Esophagus (tissue), 2 donors: ENCODE measurements at regions not wholly inside any gene's neighbourhood (a gene's known extent, or its start where the extent isn't known, plus 50 kb on each side); places are given as distances from the start of the nearest gene placed in this dataset.
"Not testable (repeated sequence)": the region's sequence is repeated elsewhere in the genome, so short reads cannot be mapped to it uniquely, and the experiment has no call there.

Experiments
- H3K27ac ChIP-seq, 2 donors: one replicate each; pipeline ENCODE4 v1.5.1; 2013; ENCODE audit warnings: low read depth in 2 of 2, mild to moderate bottlenecking in 2 of 2, inconsistent platforms in 1 of 2, low read length in 1 of 2, moderate library complexity in 1 of 2
- H3K27me3 ChIP-seq, 2 donors: one replicate each; pipeline ENCODE4 v1.6.1; 2013; ENCODE audit warnings: low read length in 2 of 2, control low read depth in 1 of 2, mild to moderate bottlenecking in 1 of 2; ENCODE audit not compliant: insufficient read depth in 2 of 2, control insufficient read depth in 1 of 2
- H3K36me3 ChIP-seq, 2 donors: one replicate each; pipeline ENCODE4 v1.6.1; 2013; ENCODE audit warnings: low read length in 1 of 2; ENCODE audit not compliant: control insufficient read depth in 2 of 2, insufficient read depth in 2 of 2
- H3K4me1 ChIP-seq, 2 donors: one replicate each; pipeline ENCODE4 v1.6.1; 2013; ENCODE audit warnings: low read length in 1 of 2; ENCODE audit not compliant: control insufficient read depth in 2 of 2, insufficient read depth in 2 of 2
- H3K4me3 ChIP-seq, 2 donors: one replicate each; pipeline ENCODE4 v1.5.1; 2013; ENCODE audit warnings: low read length in 2 of 2, mild to moderate bottlenecking in 2 of 2, low read depth in 1 of 2, moderate library complexity in 1 of 2
- H3K9me3 ChIP-seq, 2 donors: one replicate each; pipeline ENCODE4 v1.6.1; 2013; ENCODE audit warnings: mild to moderate bottlenecking in 2 of 2, low read depth in 1 of 2, low read length in 1 of 2, moderate library complexity in 1 of 2; ENCODE audit not compliant: control insufficient read depth in 2 of 2, insufficient read depth in 1 of 2
- WGBS, 2 donors: extraction: QIAGEN DNeasy Blood & Tissue Kit; methylation state at CpG; one replicate each; pipeline ENCODE4 v1.1.7; 2013; 5-methylcytosine and 5-hydroxymethylcytosine counted together
- donor health status: healthy with polysubstance abuse.
- donor health status: Bipolar disorder and iron deficiency.

DNA sequence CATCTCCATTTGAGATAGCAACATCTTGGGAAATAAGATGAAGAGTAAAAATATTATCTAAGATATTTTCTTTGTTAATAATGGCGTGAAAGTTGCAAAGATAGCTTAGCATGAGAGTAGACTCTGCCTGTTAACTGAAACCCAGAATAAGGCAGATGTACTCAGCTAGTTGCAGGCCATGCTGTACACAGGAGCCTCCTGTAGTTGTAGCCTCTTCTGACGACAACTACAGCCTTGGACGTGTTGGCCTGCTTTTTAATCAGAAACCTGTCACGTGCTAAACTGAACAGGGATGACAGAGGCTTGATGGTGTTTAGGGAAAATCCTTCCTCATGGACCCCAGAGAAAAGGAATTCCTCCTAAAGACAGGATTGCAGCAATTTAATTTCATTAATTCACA, 155.1 kb upstream of the TMEM229A start:
- H3K4me1 ChIP-seq, result no peaks in the 10 kb centered on the region
- no peak overlapping the region for H3K27ac ChIP-seq
- no peaks in the 10 kb centered on the region for H3K9me3 ChIP-seq
- 67 to 75% methylated on average over 4 of the region's 4 CpGs for WGBS, 2 donors
- H3K4me3 ChIP-seq, result no peak overlapping the region
- no peaks in the 10 kb centered on the region for H3K27me3 ChIP-seq
- H3K36me3 ChIP-seq, result no peaks in the 10 kb centered on the region

DNA sequence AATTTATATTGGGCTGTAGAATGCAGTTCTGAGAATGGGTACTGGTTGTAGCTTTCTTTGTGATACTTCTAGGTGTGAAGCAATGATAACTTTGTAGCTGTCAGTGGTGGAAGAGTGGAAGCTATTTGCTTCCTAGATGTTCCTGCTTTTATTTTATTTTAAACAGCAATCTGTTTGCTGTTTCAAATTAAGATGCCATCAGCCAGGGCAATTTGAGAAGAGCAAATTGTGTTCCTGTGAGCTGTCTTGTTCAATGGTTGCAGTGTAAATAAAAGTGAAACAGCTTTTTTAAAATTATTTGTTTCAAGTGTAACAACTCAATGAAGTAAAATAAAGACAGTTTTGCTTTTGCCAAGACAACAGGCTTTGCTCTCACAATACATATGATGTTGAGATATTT, 150.8 kb upstream of the TMEM229A start:
- Histone ChIP-seq H3K4me3 (no peak overlapping the region), H3K36me3 (no peaks in the 10 kb centered on the region), H3K27ac (no peak overlapping the region), H3K9me3 (no peaks in the 10 kb centered on the region), H3K4me1 (no peaks in the 10 kb centered on the region), H3K27me3 (no peaks in the 10 kb centered on the region)

DNA sequence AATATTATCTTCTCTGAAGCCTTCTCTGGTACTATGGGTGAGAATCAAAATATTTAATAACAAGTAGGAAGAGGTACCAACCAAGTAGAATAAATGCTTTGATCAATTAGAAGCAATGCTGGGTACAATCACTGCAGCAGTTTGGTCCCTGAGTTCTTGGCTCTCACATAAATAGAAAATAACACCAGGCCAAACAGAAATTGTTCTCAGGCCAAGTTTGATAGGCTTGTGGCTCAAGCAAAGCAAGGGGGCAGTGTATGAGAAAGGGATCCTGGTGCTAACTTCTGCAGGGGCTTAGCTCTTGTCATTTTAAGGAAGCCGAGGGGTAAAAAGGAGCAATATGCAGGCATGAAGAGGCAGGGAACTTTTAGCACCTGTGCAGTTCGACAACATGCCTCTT, 146.8 kb upstream of the TMEM229A start:
- Histone ChIP-seq H3K27ac (no peak overlapping the region), H3K36me3 (no peaks in the 10 kb centered on the region), H3K9me3 (no peaks in the 10 kb centered on the region), H3K27me3 (no peaks in the 10 kb centered on the region), H3K4me1 (no peaks in the 10 kb centered on the region), H3K4me3 (no peak overlapping the region)
- 87 to 88% methylated on average over 2 of the region's 2 CpGs for WGBS, 2 donors

DNA sequence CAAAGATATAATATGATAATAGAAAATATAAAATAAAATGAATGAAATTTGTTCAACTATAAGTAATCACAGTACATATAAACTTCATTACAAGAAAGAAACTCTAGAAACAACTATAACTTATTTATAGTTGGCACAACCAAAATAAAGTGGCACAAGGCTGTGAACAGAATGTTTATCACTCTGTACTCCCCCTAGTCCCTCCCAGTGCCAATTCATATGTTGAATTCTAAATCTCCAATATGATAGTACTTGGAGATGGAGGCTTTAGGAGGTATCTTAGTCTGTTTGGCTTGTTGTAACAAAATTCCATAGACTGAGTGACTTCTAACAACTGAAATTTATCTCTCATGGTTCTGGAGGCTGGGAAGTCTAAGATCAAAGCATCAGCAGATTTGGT, 145.0 kb upstream of the TMEM229A start:
- Histone ChIP-seq H3K4me1 (no peaks in the 10 kb centered on the region), H3K4me3 (no peak overlapping the region), H3K27ac (no peak overlapping the region)

DNA sequence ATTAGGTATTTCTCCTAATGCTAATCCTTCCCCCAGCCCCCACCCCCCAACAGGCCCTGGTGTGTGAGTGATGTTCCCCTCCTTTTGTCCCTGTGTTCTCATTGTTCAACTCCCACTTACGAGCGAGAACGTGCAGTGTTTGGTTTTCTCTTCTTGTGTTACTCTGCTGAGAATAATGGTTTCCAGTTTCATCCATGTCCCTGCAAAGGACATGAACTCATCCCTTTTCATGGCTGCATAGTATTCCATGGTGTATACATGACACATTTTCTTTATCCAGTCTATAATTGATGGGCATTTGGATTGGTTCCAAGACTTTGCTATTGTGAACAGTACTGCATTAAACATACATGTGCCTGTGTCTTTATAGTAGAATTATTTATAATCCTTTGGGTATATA, 138.9 kb upstream of the TMEM229A start:
- not testable (repeated sequence) for H3K36me3 ChIP-seq, H3K4me1 ChIP-seq, H3K9me3 ChIP-seq, H3K27ac ChIP-seq, H3K27me3 ChIP-seq, H3K4me3 ChIP-seq
- WGBS, 2 donors, result 93 to 97% methylated on average over 3 of the region's 3 CpGs

More for the DNA sequence above, 145.0 kb upstream of the TMEM229A start:
- Histone ChIP-seq H3K36me3 (no peaks in the 10 kb centered on the region), H3K9me3 (no peaks in the 10 kb centered on the region), H3K27me3 (no peaks in the 10 kb centered on the region)

DNA sequence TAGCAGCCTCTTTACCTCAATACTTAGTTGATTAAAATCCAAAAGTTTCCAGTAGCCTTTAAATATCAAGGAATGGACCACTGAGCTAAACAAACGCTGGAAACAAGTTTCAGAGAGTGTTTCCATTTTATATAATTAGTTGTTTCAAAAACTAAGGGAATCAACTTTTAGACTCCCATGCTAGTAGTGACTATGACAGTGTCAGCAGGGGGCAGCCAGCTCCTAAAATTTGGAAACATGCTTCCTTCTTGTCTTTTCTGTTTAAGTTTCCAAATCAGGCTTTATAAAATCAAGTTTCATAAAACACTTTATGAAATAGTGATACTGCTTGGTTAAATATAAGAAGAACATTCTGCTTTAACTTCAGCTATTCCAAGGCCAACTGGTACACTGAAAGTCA, 138.2 kb upstream of the TMEM229A start:
- no peaks in the 10 kb centered on the region for H3K4me1 ChIP-seq
- no peak overlapping the region for H3K27ac ChIP-seq
- WGBS, 2 donors, result 34 to 45% methylated on average over 1 of the region's 1 CpG
- no peaks in the 10 kb centered on the region for H3K9me3 ChIP-seq
- no peak overlapping the region for H3K4me3 ChIP-seq
- H3K36me3 ChIP-seq, result no peaks in the 10 kb centered on the region
- no peaks in the 10 kb centered on the region for H3K27me3 ChIP-seq

DNA sequence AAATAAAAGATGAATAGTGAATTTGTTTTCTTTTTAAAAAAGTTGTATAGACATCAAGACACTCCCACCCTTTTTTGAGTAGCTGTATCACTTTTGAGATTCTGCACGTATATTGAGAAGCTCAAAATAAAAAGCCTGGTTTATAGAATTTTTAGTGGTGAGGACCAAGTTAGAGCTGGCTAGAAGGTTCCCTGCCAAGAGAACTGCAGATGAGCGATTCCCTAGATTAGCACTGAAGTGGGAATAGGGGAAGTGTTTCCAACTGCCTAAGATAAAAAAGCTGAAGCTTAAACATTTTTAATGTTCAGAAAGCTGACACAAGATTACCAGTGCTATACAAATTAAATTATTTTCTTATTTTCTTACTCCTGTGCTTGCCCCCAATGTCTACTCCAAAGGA, 135.7 kb upstream of the TMEM229A start:
- H3K27me3 ChIP-seq, result no peaks in the 10 kb centered on the region
- no peaks in the 10 kb centered on the region for H3K9me3 ChIP-seq
- no peak overlapping the region for H3K27ac ChIP-seq
- H3K36me3 ChIP-seq, result no peaks in the 10 kb centered on the region
- no peaks in the 10 kb centered on the region for H3K4me1 ChIP-seq
- 73 to 82% methylated on average over 2 of the region's 2 CpGs for WGBS, 2 donors
- no peak overlapping the region for H3K4me3 ChIP-seq

DNA sequence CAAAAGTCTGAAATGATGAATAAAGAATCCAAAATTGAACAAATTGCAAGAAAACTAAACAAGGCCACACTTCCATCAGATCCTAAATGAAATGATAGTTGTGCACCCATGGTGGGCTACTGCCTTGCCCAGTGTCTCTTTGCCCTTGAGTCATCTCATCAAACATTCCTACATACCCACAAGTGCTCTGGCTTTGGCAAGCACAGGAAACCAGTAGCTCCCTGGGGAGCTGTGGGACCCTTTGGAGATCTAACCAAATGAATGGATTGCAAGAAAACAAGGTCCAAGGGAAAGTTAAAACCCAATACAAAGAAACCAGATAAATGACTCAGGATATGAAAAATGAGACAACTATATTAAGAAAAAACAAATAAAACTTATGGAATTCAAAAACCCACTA, 129.8 kb upstream of the TMEM229A start:
- Histone ChIP-seq H3K4me3 (no peak overlapping the region), H3K4me1 (no peaks in the 10 kb centered on the region)

DNA sequence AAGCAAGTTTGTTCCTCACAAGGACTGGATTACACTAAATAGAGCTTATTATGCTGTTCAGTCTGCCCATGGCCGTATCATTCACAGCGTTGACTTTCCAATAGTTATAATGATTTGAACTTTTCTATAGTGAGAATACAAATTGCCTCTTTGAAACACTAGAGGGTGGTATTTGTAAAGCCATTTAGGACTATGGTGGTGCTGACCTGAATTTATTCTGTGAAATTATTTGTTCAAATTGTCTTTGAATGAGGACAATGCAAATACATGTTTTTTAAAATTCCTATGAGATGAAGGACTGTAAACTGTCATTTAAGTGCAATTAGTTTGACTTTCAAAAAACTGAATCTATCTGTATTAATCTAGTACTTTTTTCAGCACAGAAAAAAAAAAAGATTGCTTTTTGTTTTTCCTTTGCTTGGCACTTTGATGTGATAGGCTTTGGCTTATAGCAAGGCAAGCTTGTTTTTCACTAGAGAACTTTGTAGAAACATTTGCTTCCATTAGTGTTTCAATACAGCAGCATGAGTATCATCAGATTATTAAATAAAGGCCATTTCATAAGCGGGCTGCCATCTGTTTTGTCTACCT, 122.7 kb upstream of the TMEM229A start:
- 35 to 37% methylated on average over 3 of the region's 3 CpGs for WGBS, 2 donors
- Histone ChIP-seq H3K27ac (no peak overlapping the region), H3K4me3 (no peak overlapping the region), H3K4me1 (no peaks in the 10 kb centered on the region), H3K36me3 (no peaks in the 10 kb centered on the region), H3K27me3 (no peaks in the 10 kb centered on the region), H3K9me3 (no peaks in the 10 kb centered on the region)

More for the DNA sequence above, 129.8 kb upstream of the TMEM229A start:
- Histone ChIP-seq H3K9me3 (no peaks in the 10 kb centered on the region), H3K27me3 (no peaks in the 10 kb centered on the region), H3K27ac (no peak overlapping the region), H3K36me3 (no peaks in the 10 kb centered on the region)

DNA sequence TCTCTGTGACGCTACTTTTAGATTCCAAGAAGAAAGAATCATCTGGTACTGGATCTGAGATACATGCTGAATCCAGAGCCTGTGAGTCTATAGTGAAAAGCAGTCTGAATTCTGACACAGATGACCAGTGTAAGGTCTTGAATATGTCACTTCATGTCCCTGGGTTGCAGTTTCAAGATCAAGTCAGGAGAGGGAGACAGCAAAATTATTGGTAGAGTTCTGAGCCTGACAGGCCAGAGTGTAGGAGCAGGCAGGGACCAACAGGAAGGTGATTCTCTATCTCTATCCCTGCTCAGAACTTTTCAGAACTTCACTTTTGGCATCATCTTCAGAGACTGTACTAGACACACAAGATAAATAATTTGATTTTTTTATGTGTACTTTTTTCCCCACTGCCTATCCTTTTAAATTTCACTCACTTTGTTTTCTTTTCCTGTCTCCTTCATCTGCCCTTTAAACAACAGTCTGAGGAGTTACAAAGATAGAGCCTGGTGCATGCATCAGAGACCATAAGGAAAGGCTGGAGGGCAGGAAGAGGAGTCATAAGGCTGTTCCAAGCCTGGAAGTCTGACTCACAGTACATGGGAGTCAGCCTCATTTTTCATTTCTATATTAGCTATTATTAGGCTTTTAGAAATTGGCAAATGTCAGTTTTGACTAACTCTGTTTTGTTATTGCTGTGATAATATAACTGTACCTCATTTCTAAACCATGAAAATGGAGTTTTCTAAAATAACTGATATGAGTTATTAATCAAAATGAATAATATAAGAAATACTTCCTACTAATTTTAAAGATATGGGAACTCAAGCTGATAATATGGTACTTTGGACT, 120.2 kb upstream of the TMEM229A start:
- 85 to 89% methylated on average over 1 of the region's 1 CpG for WGBS, 2 donors
- Histone ChIP-seq H3K9me3 (no peaks in the 10 kb centered on the region), H3K4me1 (no peaks in the 10 kb centered on the region)

More for the DNA sequence above, 120.2 kb upstream of the TMEM229A start:
- Histone ChIP-seq H3K36me3 (no peaks in the 10 kb centered on the region), H3K27me3 (no peaks in the 10 kb centered on the region), H3K4me3 (no peak overlapping the region), H3K27ac (no peak overlapping the region)
